ENCODE measurements at regions not wholly inside any gene's neighbourhood (a gene's known extent, or its start where the extent isn't known, plus 50 kb on each side); places are given as distances from the start of the nearest gene placed in this dataset.
"Not testable (repeated sequence)": the region's sequence is repeated elsewhere in the genome, so short reads cannot be mapped to it uniquely, and the experiment has no call there.

DNA sequence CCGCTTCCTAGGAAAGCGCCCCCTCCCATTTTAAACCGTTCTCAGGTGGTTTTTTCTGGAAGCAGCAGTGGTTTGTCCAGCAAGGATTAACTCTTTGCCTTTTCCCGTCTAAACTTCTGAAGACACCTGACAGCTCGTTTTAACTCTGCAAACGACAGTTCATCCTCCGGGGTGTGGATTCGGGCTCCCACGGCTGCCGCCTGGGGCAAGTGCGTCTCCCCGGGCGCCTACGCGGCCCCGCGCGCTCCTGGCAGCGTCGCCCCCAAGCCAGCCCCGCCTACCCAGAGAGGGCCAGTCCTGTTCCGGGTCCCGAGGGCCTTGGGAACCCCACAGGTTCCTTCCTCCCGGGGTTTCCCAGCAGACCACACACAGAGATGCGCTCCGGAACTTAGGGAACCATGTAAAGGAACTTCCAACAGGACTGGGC lies 54.4 kb downstream of the PRR18 start:
- FAIRE-seq: no peak
- no peak for DNase-seq (ENCODE audit: low spot score in 2 of 2)

DNA sequence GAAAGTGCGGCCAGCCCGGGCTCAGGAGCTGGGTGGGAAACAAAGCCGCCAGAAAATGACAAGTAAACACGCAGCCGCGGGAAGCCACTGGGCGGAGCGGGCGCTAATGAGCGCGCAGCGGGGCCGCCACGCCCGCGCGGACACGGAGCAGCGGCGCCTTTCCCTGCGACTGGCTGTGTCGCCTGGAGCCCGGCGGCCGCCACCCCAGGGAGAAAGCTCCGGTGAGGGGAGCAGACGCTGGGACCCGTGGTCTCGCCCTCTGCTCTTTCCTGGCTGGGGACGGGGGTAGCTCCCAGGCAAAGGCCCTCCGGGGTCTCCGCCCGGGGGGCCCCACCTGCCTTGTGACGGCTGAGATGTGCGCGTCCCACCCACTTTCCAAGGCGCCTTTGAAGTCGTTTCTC lies 54.9 kb downstream of the PRR18 start:
- no peak for FAIRE-seq

DNA sequence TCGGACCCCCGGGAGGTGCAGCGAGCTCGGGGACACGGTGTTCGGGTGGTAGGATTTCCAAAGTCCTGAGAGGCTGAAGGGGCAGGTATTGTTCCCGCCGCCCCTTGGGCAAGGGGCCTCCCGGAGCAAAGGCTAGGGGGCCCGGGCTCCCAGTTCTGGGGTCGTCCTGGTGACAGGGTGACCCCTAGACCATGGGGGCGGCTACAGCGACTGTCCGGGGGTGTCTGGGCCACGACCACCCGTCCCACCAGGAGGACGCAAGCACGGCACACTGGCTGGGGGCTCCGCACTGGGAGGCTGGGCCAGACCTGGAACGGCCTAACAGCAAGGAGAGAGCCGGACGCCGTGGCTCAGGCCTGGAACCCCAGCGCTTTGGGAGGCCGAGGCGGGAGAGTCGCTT lies 55.6 kb downstream of the PRR18 start:
- FAIRE-seq (no peak), DNase-seq (ENCODE audit: low spot score in 2 of 2) (no peak)

More for the DNA sequence above, 54.9 kb downstream of the PRR18 start:
- DNase-seq (ENCODE audit: low spot score in 2 of 2): peak; percentile 42 to 44

DNA sequence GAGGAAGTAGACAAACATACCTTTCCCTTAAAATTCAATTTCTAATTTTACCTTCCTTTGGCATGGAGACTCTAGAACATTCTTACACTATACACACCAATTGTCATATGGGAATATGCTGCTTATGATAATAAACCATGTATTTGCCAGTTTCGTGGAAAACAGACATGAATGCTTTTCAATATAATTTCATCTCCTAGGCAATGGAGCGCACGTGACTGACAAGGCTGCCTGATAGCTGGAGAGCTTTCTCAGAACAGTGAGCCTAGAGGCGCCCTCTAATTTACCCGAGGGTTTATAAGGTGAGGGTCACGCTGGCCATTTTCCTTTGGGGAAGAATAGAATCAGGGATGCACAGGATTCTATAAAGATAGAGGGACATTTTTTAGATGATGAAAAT lies 56.5 kb downstream of the PRR18 start:
- DNase-seq (ENCODE audit: low spot score in 2 of 2) (no peak), FAIRE-seq (no peak)

DNA sequence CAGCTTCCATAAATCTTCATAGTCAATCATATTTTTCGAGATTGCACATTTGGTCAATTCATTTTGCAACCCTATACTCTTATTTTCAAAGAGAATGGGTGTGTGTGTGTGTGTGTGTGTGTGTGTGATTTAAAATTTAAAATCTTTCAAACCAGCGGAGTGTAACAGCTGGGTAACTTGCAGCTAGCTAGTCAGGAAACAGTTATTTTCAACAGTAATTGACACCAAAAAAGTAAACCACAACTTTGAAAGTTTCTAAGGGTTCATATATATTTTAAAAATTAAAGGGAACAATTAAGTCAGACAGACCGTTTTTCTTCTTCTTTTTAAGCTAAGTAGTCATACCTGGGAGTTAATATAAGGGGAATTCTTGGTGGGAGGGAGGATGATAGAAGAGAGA lies 57.0 kb downstream of the PRR18 start:
- DNase-seq (ENCODE audit: low spot score in 2 of 2) (no peak), FAIRE-seq (no peak)

DNA sequence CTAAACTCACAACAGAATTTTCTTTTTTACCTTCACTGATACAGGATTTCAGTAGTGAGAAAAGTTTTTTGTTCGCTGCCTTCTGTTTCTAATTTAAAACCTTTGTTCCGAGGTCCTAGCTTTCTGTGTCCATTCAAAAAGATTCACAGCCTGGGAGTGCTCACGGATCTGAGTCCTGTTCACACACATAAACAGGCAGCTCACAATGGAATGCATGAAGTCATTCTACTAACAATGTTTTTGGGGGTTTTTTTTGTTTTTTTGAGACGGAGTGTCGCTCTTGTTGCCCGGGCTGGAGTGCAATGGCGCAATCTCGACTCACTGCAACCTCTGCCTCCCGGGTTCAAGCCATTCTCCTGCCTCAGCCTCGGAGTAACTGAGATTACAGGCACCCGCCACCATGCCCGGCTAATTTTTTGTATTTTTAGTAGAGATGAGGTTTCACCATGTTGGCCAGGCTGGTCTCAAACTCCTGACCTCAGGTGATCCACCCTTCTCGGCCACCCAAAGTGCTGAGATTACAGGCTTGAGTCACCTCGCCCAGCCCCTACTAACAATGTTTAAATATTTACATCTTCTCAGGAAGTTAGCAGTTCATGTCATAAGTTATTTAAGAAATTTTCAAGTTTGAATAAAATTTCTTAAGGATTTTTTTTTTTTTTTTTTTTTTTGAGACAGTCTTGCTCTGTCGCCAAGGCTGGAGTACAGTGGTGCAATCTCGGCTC lies 59.0 kb downstream of the PRR18 start:
- not testable (repeated sequence) for FAIRE-seq; DNase-seq (ENCODE audit: low spot score in 2 of 2)

DNA sequence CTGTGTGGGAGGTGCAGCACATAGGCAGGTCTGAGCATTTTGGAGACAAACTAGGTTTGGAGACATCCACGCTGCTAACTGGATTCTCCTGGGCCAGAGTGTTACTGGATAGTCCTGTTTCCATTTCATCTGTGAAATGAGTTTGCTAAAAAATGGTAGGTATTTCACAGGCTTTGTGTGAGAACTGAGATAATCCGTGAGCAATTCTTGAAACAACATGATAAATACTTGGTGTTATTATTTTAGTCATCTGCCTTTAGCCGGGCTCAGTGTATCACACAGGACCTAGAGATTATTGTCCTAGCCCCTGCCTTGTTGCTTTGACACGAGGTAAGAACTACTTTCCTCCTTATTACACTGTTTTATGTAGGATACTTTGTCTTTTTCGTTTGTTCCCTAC lies 63.0 kb downstream of the PRR18 start:
- DNase-seq (ENCODE audit: low spot score in 2 of 2) (no peak), FAIRE-seq (no peak)

DNA sequence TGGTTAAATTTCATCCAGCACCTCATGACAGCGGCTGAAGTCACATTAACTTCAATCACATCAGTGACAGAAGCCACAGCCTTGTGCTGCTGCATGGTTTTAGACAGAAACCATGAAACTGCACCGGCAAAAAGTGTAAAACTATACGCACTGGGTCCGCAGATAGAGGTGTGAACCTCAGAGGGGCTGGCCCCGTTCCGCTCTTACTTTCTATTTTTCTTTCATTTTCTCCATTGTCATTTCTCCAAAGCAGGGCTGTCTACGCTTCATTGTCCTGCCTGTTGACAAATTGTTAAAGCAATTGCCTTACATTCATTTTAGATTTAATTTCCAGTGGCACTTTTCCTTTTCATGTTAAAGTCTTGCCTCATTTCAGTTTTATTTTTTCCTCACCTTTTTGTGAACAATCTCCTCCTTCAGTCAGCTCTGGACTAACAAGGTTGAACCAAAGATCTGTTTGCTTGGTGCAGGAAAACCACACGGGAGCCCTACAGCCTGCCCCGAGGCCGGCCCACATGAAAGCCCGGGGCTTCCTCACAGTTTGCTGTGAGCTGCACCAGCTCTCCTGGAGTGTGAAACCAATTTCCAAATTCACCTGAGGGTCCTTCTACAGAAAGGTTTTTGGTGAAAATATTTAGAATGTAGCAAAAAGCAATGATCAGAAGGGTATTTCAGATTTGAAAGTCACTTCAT lies 63.7 kb downstream of the PRR18 start:
- no peak for FAIRE-seq
- DNase-seq (ENCODE audit: low spot score in 2 of 2): no peak

DNA sequence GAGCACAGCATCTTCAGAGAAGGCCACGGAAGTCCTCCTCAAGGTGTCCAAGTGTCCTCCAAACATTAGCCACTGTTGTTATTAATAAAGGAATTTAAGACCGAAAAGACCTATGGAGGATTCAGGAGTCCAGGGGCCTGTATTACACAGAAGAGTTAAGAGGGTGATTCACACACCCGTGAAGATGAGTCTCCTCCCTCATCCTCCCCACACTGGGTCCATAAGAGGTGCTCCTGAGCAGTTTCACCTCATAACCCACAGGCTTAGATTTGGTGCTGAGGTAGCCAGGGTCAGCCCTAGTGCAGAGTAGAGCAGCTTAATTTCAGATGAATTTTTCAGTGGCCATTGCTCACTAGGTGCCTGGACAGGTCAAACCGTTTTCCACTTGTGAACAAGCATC lies 65.3 kb downstream of the PRR18 start:
- DNase-seq (ENCODE audit: low spot score in 2 of 2): no peak
- FAIRE-seq: no peak

DNA sequence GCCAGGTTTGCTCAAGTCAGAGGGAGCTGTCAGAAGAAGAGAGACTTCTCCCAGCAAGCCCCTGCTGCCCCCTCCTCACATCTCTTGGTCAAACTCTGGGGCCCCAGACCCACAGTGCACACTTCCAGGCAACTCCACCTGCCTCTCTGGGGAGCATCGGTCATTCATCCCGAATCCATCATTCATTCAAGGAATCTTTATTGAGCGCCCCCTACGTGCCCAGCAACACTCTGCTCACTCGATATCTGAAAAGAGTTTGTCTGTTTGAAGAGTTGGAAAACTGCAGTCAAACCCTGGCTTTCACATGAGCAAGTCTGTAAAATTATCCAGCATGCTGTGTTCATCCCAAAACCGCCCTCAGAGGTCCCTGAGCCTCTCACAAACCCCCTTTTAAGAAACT lies 66.2 kb downstream of the PRR18 start:
- no peak for FAIRE-seq
- no peak for DNase-seq (ENCODE audit: low spot score in 2 of 2)

DNA sequence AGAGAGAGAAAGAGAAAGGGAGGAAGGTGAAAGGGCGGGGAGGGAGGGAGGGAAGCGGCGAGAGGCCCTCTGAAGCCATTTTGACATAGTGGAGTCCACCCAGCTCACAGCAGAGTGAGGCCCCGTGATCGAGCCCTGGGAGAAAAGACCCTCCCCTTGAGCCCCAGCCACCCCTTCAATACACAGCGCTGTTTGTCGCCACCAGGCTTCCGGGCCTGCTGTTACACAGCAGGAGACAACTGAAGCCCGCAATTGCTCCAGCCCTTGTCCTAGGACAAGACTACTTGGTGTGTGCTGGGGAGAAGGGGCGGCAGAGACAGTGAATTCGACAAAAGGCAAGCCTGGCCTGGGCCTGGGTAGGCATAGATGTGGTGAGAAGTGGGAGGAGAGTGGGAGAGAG lies 67.3 kb downstream of the PRR18 start:
- FAIRE-seq (no peak), DNase-seq (ENCODE audit: low spot score in 2 of 2) (no peak)

DNA sequence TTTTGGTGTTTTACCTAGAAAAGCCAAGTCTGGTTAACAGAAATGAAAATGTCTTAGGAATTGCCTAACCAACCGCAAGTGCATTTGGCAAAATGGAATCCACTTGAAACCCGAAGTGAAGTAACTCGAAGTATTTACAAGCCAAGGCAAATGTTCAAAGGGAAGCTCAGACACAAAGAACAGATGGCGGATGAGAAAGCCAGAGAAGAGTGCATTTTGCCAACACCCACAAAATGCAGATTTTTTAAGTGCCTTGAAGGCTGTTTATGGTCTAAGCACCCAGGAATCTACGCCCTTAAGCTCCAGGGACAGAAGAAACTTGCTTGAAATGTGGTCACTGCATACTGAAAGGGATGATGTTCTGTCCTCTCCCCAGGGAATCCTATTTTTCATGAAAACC lies 70.0 kb upstream of the TBXT start:
- no peak for DNase-seq (ENCODE audit: low spot score in 2 of 2)

DNA sequence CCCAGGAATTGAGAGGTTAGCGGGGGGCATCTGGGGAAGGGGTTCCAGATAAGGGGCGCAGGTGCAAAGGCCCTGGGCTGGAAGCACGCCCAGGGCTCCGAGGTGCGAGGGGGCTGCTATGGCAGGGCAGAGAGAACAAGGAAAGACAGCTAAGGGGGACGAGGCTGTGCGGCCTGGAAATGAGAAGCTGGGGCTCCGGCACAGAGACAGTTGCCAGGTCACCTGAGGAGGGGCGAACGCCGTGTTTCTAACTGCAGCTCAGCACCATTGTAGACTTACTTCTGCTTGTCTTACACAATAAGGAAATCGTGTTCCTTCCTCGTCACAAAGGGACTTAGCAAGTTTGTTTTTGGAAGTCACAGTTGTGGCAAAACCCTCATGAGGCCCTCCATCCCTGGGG lies 68.9 kb upstream of the TBXT start:
- no peak for FAIRE-seq
- DNase-seq (ENCODE audit: low spot score in 2 of 2): no peak

More for the DNA sequence above, 70.0 kb upstream of the TBXT start:
- FAIRE-seq: no peak

DNA sequence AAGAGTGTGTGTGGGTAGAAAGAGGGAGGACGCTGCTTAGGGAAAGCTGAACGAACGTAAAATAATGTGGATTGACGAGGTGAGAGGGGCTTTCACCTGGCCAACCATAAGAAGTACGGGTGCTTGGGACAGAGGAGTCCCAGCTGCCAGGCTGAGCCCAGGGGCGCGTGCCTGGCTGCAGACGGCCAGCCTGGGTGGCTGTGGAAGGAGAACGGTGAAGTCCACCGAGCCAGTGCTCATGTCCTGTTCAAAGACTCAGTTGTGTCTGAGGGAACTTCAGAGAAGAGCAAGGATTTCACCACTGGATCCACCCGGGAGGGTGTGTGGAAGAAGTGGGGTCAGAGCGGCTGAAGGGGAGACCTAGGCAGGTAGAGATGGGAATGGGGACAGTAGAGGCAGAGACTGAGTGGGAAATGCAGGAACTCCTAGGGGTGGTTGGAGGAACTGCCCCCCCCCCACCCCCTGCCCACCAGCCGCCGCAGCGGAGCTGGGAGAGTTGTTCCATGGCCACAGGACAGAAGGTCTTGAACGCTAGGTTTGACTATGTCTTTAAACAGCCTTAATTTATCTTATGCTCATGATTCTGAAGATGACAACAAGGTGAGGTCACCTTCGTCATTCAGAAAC lies 68.1 kb upstream of the TBXT start:
- no peak for FAIRE-seq
- no peak for DNase-seq (ENCODE audit: low spot score in 2 of 2)

DNA sequence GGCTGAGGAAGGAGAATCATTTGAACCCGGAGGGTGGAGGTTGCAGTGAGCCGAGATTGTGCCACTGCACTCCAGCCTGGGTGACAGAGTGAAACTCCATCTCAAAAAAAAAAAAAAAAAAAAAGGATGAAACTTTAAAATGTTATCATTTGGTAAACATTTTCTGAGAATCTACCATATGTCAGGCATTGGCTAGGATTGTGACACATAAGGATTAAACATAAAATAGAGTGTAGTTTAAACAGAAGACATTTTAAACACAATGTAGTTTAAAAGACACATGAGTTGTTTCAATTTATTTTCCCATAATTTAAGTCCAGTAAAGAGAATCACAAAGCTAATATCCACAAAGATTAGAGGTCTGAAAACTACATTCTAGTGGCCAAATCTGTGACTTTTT lies 63.5 kb upstream of the TBXT start:
- DNase-seq (ENCODE audit: low spot score in 2 of 2); FAIRE-seq: not testable (repeated sequence)

DNA sequence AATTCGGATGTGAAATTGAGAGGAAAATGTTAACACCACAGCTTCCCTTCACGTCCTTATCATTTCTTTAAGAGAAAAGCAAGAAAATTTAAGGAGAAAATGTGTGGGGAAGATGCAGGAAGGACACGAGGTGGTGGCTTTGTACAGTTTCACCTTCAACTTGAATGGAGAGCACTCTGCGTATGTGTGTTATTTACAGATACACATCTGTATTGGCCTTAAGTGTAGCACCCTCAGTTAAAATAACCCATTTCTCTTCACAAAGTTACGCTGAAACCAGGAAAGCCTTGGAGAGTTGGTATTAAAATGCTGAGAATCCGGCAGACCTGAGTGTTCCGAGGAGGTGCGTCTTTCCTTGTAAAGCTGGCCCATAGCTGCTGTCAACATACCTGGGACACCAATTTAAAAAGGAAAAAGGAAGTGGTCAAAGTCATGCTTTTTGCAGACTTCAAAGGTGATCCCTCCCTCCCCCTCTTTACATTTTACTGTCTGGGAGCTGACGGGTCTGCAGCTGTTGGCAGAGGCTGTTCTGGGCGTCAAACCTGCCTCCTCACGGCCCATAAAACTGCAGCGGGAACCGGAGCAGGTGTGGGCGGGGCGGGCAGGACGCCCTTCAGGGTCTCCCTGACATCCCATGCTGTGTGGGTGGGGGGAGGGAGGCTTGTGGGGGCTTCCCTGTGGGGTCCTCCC lies 61.3 kb upstream of the TBXT start:
- DNase-seq (ENCODE audit: low spot score in 2 of 2) (no peak), FAIRE-seq (no peak)

DNA sequence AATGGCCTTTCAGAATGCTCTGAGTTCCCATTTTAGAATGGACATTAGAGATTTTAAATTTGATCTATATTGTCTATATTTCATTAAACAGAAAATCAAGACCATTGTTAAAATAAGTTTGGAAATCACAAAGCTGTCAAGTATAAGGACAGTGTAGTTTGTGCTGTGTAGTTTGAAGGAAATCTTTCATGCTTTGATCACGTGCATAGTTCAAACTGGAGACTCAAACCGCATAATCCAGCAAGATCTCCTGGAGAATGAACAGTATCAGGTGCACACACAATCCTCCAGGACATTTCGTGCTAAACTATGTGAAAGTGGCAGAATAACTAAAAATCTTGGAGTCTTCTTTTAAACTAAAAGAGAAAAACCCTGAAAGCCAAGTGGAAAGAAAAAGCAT lies 60.8 kb upstream of the TBXT start:
- FAIRE-seq: no peak
- DNase-seq (ENCODE audit: low spot score in 2 of 2): no peak

DNA sequence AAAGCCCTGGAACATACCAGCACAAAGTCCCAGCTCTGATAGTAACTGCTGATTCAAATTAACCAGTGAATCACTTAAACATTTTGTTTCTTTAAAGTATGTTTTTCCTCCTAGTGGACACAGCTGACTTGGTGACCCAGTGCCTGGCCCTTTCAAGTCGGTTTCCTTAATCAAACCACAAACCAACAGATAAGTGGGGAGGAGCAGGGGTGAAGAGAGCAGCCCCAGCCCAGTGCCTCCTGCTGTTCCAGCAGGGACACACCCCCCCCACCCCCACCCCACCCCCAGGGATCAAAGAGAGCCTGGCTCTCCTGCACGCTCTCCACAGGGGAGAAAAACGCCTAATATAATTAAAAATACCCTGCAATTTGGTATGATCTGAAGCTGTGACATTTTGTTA lies 55.4 kb upstream of the TBXT start:
- FAIRE-seq: no peak

DNA sequence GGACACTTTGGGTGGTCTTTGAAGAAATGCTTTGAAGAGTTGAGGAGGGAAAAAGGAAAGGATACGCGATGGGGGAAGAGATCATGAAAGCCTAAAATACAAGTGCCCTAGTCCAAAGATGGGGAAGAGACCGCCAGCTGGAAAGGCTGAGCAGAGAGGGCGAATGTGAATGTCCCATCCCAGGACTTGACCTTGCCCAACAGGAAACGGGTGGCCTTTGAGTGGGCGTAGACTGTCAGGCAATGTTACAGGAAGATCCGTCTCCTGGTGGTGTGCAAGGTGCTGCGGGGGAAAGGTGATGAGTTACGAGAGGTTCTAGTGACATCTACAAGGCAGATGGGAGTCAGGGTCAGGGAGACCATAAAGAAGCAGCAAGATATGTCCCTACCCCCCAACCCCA lies 55.0 kb upstream of the TBXT start:
- FAIRE-seq: no peak
- DNase-seq (ENCODE audit: low spot score in 2 of 2): no peak

More for the DNA sequence above, 55.4 kb upstream of the TBXT start:
- DNase-seq (ENCODE audit: low spot score in 2 of 2): no peak

DNA sequence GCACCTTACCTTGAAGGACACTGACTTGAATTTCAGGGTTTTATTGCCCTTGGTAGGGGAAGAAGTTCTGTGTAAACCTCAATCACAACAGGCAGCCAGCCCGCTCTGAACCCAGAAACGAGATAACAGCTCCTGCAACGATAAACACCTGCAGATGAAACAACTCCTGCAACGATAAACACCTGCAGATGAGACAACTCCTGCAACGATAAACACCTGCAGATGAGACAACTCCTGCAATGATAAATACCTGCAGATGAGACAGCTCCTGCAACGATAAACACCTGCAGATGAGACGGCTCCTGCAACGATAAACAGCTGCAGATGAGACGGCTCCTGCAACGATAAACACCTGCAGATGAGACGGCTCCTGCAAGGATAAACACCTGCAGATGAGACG lies 54.0 kb upstream of the TBXT start:
- FAIRE-seq (no peak), DNase-seq (ENCODE audit: low spot score in 2 of 2) (no peak)

DNA sequence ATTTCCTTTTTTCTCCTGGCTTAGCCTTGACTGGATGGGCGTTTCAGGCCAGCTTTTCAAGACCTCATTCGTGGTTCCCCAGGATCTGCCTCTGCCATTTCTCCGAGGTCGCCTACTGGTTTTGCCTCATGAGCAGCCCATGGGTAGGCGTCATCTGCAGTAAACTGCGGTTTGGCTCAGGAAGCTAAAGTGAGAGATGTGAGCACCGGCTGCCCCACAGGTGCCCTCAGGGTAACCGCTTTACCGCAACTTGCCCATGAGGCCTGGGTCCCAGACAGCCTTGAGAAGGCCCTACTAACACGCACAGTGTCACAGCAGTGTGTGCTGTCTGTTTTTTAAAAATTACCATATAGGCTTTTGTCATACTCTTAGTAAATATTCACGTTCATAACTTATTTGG lies 53.4 kb upstream of the TBXT start:
- FAIRE-seq (no peak), DNase-seq (ENCODE audit: low spot score in 2 of 2) (no peak)
